HEK293T (cell line): ENCODE measurements at regions not wholly inside any gene's neighbourhood (a gene's known extent, or its start where the extent isn't known, plus 50 kb on each side); places are given as distances from the start of the nearest gene placed in this dataset.

ENCODE experiments used
- ARNT ChIP-seq: fragments of 450-650 bp; IDR thresholded peaks from 2 replicates; pipeline ENCODE4 v1.6.1; 2017; ENCODE audit warnings: mild to moderate bottlenecking
- BHLHE40 ChIP-seq: fragments of 450-650 bp; IDR thresholded peaks from 2 replicates; pipeline ENCODE4 v1.6.1; 2016; ENCODE audit warnings: mild to moderate bottlenecking, moderate library complexity, borderline replicate concordance
- CTBP1 ChIP-seq: fragments of 450-650 bp; IDR thresholded peaks from 2 replicates; pipeline ENCODE4 v1.6.1; 2016; ENCODE audit warnings: borderline replicate concordance
- ELF4 ChIP-seq: fragments of 450-650 bp; IDR thresholded peaks from 2 replicates; pipeline ENCODE4 v1.6.1; 2017; ENCODE audit warnings: antibody characterized with exemption
- FOXA1 ChIP-seq: fragments of 450-650 bp; IDR thresholded peaks from 2 replicates; pipeline ENCODE4 v1.6.1; 2016; ENCODE audit warnings: mild to moderate bottlenecking
- FOXM1 ChIP-seq: fragments of 450-650 bp; IDR thresholded peaks from 2 replicates; pipeline ENCODE4 v1.6.1; 2017; ENCODE audit warnings: mild to moderate bottlenecking, borderline replicate concordance
- HDGF ChIP-seq: fragments of 450-650 bp; IDR thresholded peaks from 2 replicates; pipeline ENCODE4 v1.6.1; 2017; ENCODE audit warnings: antibody characterized with exemption, borderline replicate concordance
- L3MBTL2 ChIP-seq: fragments of 450-650 bp; conservative IDR thresholded peaks from 2 replicates; pipeline ENCODE4 v1.6.1; 2016; ENCODE audit warnings: mild to moderate bottlenecking
- NFRKB ChIP-seq: fragments of 450-650 bp; IDR thresholded peaks from 2 replicates; pipeline ENCODE4 v1.6.1; 2016; ENCODE audit warnings: mild to moderate bottlenecking, moderate library complexity
- SP1 ChIP-seq: fragments of 450-650 bp; IDR thresholded peaks from 2 replicates; pipeline ENCODE4 v1.6.1; 2017
- SUZ12 ChIP-seq: fragments of 450-650 bp; IDR thresholded peaks from 2 replicates; pipeline ENCODE4 v1.6.1; 2016; ENCODE audit warnings: mild to moderate bottlenecking
- TARDBP ChIP-seq: fragments of 450-650 bp; IDR thresholded peaks from 2 replicates; pipeline ENCODE4 v1.6.1; 2016

DNA sequence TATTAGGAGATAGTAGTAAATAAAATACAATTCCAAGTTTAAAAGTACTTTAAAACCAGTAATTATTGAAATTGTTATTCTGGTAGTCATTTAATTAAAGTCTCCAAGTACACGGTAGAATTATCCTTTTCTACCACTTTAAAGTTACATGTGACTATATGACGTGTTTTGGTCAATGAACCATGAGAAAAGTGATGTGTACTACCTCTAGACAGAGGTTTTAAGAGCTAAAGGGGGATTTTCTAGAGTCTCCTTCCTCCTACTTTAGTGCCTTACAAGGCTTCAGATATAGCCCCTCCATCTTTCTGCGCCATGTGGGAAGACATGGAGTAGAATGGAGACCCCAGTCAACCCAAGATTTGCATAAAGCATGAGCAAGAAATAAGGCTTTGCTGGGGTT is 2296.6 kb upstream of the AGA start:
- TF ChIP-seq L3MBTL2 (no peak), HDGF (no peak), BHLHE40 (no peak), NFRKB (no peak), ARNT (no peak), ELF4 (no peak), FOXM1 (no peak), TARDBP (no peak), SP1 (no peak), CTBP1 (no peak), FOXA1 (no peak), SUZ12 (no peak)
